Hematopoietic multipotent progenitor cell treated with erythropoietin and hydrocortisone succinate and interleukin-3 and kit ligand, for 17 days (in vitro differentiated cells): ENCODE measurements at regions not wholly inside any gene's neighbourhood (a gene's known extent, or its start where the extent isn't known, plus 50 kb on each side); places are given as distances from the start of the nearest gene placed in this dataset.

ENCODE experiments used
- DNase-seq: peaks from one replicate; pipeline ENCODE4 v3.0.0-alpha.2; 2015; ENCODE audit warnings: low spot score

DNA sequence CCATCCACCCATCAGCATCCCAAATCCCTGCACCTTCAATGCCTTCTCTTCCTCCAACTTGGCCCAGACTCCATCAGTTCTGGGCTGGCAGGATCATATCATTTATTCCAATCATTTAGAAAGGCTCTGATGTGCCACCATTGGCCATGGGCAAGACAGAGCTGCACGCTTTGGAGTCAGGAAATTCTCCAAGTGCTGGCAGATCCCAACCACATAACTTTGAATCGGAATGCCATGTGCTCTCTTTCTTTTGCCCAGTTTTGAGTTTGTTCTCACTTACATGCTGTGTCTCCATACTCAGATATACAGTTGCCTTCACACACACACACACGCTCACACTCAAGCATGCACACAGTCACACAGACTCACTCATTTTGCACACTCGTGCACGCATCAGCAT is 85.7 kb upstream of the GHITM start:
- no peak for DNase-seq

DNA sequence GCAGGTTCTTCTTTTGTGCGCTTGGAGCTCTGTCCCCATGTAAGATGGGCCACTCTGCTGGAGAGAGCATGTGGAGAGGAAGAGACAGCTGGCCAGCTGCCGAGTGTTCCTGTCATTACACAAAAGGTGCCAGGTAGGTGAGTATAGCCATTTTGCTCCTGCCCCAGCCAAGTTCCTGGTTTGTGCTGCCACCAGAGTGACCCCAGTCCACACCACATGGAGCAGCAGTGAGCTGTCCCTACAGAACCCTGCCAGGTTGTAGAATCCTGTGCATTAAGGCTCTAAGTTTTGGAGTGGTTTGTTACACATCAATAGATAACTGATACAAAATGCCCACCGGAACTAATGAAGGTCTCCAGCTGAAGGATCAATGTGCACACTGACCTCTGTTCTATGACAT is 84.6 kb upstream of the GHITM start:
- no peak for DNase-seq

DNA sequence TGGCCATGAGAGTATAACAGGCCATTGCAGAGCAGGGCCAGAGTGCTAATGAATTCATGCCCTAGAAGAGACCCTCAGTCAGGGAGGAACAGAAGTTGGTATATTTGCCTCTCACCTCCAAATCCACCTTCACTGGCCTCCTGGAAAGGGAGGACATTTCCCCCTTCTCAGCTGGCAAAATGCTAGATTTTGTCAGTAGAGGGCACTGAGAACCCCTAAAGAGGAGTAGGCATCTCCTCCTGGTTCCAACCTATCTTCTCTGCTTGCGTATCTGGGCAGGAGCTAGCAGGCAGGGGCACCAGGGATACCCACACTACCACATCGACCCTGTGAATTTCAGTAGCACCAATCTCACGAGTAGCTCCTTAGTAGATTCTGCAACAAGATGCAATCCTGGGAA is 79.8 kb upstream of the GHITM start:
- no peak for DNase-seq

DNA sequence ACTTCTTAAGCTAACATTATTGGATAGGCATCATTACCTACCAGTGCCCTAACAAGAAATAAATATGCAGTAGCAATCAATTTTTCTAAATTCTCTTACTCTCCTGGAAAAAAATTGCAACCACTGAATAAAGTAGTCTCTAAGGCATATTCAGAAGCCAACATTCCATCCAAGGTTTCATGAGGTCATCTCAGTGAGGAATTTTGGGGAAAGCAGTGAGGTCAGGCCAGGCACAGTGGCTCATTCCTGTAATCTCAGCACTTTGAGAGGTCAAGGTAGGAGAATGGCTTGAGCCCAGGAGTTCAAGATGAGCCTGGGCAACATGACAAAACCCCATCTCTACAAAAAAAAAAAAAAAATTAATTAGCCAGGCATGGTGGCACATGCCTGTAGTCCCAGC is 75.9 kb upstream of the GHITM start:
- no peak for DNase-seq

DNA sequence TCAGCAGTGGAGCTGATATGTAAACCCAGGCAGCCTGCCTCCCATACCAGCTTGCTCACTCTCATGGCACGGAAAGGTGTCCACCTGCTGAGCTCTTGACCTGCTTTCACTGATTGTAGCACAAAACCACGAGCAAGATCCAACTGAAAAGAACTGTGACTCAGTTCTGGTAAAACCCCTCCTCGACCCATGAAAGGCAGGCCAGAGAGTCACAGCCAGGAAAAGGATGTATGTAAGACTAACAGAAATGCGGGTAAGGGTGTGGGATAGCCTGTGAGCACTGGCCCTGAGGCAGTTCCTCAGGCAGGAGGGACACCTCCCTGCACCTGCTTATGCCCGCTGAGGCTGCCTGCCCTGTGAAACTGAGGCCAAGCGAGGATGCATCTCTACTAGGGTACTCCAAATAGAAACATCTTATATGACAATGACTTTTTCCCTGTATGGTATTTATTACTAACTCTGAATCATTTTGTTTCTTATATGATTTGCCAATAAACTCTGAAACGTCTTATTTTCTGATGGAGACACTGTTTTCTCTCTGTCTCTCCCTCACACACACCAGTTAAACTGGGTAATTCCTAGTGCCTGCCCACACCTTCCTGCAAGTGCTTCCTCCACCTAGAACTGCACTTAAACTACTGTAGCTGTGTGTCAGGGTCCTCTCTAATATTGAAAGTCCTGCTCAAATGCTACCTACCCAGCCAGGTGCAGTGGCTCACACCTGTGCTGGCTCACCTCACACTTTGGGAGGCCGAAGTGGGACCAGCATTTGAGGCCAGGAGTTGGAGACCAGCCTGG is 73.3 kb upstream of the GHITM start:
- DNase-seq = no peak

DNA sequence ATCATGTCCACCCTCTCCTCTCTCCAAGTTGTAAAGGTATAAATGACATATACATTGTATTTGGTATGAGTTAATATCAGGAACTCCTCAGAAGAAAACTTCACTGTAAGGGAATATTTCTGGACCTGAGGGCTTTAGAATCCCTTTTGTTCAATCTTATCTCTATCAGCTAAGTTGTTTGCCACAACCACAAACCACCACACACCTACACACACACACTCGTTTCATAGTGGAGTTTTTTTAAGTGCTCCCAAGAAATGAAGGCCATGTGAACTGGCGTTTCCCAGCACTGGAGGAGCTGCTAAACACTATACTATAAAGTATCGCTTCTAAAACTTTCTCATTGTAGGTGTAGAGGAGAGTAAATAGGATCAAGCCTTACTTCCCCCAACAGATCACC is 64.8 kb upstream of the GHITM start:
- no peak for DNase-seq

DNA sequence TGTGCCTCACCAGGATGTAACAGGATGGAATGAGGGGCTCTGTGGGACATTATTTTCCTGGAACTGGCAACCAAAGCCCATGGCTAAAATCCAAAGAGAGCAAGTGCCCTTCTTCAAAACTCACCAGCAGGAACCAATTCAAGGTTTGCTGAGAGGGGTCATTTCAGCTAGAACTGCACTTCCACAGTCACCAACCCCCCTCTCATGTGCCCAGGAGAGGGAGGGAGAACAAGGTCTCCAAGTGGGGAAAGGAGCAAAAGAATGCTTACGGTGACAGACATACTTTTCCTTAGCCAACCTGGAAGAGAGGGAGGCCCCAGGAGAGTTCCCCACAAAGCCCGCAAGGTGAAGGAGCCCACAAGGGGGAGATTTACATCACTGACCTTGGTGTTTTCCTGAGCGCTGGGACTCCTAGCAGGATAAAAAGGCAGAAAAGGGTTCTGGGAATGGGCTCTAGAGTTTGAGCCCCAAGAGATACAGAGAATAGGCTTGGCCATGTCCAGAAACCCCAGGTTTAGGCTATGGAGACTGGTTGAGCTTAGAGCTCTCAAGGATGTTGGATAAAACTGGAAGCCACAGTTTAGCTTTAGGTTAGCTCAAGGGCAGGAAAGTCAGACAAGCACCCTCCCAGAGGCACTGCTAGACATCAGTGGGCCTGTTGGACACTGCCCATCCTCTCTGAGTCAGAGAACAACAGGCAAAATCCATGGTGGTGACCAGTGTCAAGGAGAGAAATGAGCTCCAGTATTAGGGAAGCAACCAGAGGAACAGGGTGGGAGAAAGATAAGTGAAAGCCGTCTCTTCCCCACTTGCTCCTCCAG is 63.9 kb upstream of the GHITM start:
- DNase-seq = no peak

DNA sequence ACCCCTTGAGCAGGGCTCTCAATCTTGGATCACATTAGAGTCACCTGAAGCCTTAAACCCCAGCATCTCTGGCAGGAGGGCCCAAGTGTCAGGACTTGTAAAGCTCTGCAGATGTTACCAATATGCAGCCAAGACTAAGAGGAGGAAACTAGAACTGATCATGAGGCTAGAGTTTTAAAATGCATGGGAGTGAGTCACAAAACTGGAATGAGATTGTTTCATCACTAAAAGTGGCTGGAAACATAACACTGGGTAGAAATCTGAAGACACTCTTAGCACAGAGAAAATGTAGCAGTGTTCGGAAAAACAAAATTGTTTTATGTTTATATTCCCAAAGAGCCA is 63.3 kb upstream of the GHITM start:
- DNase-seq = no peak

DNA sequence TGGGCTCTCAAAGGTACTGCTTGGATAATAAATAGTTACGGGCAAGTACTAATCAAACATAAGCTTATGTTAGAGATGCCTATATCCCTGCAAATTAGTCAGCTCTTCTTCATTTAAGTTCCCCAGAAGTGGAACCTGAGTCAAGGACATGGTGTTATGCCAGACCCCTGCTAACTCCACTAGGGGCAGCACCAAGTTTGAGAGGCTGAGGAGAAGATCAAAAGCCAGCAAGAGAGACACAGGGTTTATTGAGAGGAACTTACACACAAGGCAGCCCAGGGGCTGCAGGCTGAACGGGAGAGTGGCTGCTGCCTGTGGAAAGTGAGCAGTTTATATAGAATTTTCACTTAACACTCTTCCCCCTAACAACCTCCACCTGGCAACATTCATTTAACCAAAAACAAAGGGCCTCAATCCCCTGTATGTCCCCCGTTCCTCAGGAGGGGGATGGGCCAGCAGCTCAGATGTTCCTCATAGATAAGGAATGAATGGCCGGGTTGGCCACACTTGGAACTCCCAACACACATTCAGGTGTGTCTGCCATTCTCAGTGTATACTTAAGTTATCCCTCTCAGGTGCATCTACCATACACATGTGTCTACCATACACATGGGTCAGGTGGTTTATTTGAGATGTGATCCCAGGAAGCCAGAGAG is 62.6 kb upstream of the GHITM start:
- DNase-seq = no peak

DNA sequence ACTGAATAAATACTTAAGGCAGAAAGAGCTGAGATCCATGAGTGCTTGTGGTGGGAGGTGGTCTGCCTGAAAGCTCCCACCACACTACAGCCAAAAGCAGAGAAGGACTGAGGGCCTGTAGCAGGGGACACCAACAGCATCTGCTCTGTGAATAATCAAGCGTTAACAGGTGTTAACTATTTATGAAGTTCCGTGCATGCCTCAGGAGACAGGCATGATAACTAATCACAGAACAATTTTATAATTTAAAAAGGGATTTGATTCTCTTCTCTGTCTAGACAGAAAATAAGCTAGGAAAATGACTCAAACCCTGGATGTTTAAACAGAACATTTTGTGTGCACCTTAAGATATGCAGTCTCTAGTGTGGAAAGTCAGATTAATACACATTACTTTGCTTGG is 61.5 kb upstream of the GHITM start:
- DNase-seq = no peak

DNA sequence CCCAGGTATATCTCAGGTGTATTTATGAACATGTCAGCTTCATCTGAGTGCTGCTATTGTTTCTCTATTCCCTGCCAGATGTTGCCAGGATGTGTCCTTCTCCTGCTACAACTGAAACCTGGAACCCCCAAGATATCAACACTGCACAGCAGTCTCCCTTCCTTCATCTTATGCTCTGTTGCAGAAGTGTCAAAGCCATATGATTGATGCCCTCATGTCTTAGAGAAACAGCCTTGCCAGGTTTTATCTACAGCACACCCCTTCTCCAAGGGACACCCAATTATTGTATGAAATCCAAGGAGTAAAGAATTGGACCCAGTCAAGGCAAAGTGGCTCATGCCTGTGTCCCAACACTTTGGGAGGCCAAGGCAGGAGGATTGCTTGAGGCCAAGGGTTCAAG is 60.5 kb upstream of the GHITM start:
- no peak for DNase-seq

DNA sequence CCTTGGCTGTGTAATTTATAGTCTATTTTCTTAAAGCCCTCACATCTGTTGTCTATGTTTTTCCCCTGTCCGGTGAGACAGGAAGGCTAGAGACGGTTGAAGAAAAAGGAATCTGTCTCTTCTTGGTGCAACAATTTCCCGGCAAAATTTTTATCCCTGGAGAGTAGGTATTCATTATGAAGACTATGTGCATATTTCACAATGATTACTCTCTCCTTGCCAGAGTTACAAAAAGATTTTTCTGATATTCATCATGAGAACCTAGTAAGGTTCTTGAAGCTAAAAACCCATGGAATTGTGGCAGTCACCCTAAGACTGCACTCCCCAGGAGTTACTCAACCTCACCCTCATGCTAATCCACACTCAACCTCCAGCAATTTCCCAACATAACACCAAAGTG is 55.0 kb upstream of the GHITM start:
- DNase-seq = no peak

DNA sequence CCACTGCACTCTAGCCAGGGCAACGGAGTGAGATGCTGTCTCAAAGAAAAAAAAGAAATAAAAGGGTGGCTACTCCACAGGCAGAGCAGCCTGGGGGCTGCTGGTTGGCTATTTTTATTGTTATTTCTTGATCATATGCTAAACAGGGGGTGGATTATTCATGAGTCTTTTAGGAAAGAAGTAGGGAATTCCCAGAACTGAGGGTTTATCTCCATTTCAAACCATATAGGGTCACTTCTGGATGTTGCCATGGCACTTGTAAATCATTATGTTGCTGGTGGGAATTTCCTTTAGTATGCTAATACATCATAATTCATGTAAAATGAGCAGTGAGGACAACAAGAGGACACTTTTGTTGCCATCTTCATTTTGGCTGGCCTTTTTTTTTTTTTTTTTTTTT is 52.1 kb upstream of the GHITM start:
- no peak for DNase-seq

DNA sequence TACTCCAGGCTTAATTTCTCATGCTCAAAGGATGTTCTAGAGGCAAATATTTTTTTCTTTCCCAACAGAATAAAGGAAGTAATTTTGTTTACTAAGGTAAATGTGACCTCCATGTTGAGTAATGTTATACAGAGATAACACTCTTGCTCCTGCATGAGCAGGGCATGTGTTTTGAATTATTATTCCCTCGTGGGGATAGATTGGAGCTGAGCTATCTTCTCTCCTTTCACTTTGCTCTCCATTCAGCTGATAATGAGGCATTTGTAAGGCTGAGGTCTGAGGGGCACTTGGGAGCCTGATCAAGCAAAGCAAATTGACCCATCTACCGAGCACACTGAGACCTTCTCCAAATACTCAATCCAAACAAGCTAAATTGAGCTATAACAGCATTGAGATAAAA is 50.7 kb upstream of the GHITM start:
- no peak for DNase-seq

DNA sequence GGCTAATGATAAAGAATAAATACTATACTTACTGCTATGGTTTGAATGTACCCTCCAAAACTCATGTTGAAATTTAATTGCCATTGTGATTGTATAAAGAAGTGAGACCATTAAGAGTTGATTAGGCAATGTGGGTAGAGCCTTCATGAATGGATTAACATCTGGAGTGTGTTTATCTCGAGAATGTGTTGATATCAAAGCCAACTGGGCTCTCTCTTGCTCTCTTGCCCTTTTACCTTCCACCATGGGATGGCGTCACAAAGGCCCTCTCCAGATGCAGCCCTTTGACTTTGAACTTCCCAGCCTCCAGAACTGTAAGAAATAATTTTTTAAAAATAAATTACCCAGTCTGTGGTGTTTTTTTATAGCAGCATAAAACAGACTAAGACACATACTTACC is 50.1 kb upstream of the GHITM start:
- DNase-seq = no peak
